Gastroesophageal sphincter (tissue), 3 donors: ENCODE measurements at regions not wholly inside any gene's neighbourhood (a gene's known extent, or its start where the extent isn't known, plus 50 kb on each side); places are given as distances from the start of the nearest gene placed in this dataset.

Source experiments
- CTCF ChIP-seq, 4 experiments: fragments of 200-600 bp in 2 of 4; fragments of 450-650 bp in 2 of 4; sonication (generic) in 1 of 4; IDR thresholded peaks; one replicate each; pipeline ENCODE4 v1.5.1; 2017 to 2019; ENCODE audit warnings: antibody characterized with exemption in 4 of 4, mild to moderate bottlenecking in 2 of 4, moderate library complexity in 2 of 4
- EP300 ChIP-seq: sonication (generic); formaldehyde crosslinking; IDR thresholded peaks from one replicate; pipeline ENCODE4 v1.6.1; 2017; ENCODE audit warnings: antibody characterized with exemption, mild to moderate bottlenecking
- POLR2A ChIP-seq, 2 donors: fragments of 450-650 bp; IDR thresholded peaks; one replicate each; pipeline ENCODE4 v1.6.1; 2017; ENCODE audit warnings: antibody characterized with exemption in 2 of 2, mild to moderate bottlenecking in 2 of 2, moderate library complexity in 1 of 2
- POLR2AphosphoS5 ChIP-seq: sonication (generic); formaldehyde crosslinking; IDR thresholded peaks from one replicate; pipeline ENCODE4 v1.6.1; 2017; ENCODE audit warnings: antibody characterized with exemption

- TF ChIP-seq POLR2AphosphoS5, result no peak
- no peak for TF ChIP-seq CTCF (IDR thresholded peaks at IDR 0.05)
- no peak for TF ChIP-seq POLR2A (IDR thresholded peaks at IDR 0.05)
- no peak for TF ChIP-seq EP300
These were observed 104.3 kb upstream of the MRPS22 start for GRCh38 chr3:139239550-139239949.
